ENCODE measurements at regions not wholly inside any gene's neighbourhood (a gene's known extent, or its start where the extent isn't known, plus 50 kb on each side); places are given as distances from the start of the nearest gene placed in this dataset.

DNA sequence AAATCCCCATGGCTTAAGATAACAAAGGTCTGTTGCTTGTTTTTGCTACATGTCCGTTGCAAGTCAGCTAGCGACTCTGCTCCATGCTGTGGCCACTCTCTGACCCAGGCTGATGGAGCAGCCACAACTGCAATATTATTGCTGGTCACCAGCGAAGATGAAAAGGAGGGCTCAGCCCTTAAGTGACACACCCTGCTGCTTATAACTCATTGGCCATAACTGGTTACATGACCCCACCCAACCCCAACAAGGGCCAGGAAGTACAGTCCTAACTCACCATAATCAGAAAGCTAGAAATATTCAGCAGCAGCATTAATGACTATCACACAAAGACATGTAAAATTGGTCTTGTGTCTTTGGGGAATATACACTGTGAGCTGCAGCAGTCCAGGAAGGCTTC is 224.3 kb downstream of the SOX9 start:
- no peak for DNase-seq (ENCODE audit: low spot score)
- Histone ChIP-seq H3K27ac (no peak overlapping the region), H3K4me3 (no peak overlapping the region), H2AFZ (no peak overlapping the region), H3K79me2 (no peaks in the 10 kb centered on the region), H3K27me3 (no peaks in the 10 kb centered on the region), H3K36me3 (replicated peaks; ENCODE audit: insufficient read depth, low read depth) (no peaks in the 10 kb centered on the region), H3K9me3 (ENCODE audit: low read depth) (no peaks in the 10 kb centered on the region), H3K4me1 (ENCODE audit: insufficient read depth) (peaks cover 8% of the 10 kb centered on the region), H4K20me1 (ENCODE audit: insufficient read depth, poor library complexity, severe bottlenecking) (no peaks in the 10 kb centered on the region), H3K9me2 (replicated peaks; ENCODE audit: insufficient read depth) (no peaks in the 10 kb centered on the region), H3K4me2 (no peak overlapping the region)
- 71% methylated on average over 3 of the region's 3 CpGs for WGBS (ENCODE audit: low lambda C conversion rate, missing lambda C conversion rate)
- TF ChIP-seq CTCF (IDR thresholded peaks at IDR 0.05; ENCODE audit: poor library complexity) = no peak
- no peak for TF ChIP-seq EZH2phosphoT487 (IDR thresholded peaks at IDR 0.05; ENCODE audit: low read depth, severe bottlenecking, unreplicated experiment)
- TF ChIP-seq EZH2 (IDR thresholded peaks at IDR 0.05; ENCODE audit: borderline replicate concordance) = no peak

DNA sequence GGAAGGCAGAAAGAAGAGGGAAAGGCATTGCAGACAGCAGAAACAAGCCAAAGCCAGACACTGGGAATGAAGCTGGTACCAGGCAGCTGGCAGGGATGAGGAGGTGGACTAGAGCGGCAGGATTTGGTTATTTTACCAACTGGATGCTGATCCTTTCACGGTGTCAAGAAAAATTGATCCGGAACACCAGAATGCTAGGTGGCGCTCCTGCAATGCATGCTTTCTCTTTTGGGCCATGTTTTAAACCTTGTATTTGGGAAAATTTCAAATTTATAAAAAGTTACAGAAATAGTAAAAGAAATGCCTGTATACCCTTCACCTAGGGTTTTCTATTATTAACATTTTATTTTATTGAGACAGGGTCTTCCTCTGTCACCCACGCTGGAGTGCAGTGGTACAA is 224.7 kb downstream of the SOX9 start:
- no peaks in the 10 kb centered on the region for H3K9me3 ChIP-seq (ENCODE audit: low read depth)
- H3K27me3 ChIP-seq = no peaks in the 10 kb centered on the region
- 89% methylated on average over 5 of the region's 5 CpGs for WGBS (ENCODE audit: low lambda C conversion rate, missing lambda C conversion rate)
- TF ChIP-seq CTCF (IDR thresholded peaks at IDR 0.05; ENCODE audit: poor library complexity) (no peak), EZH2 (IDR thresholded peaks at IDR 0.05; ENCODE audit: borderline replicate concordance) (no peak), EZH2phosphoT487 (IDR thresholded peaks at IDR 0.05; ENCODE audit: low read depth, severe bottlenecking, unreplicated experiment) (no peak)
- DNase-seq (ENCODE audit: low spot score) = no peak
- H2AFZ ChIP-seq = no peak overlapping the region
- H3K4me3 ChIP-seq = no peak overlapping the region
- H3K79me2 ChIP-seq = no peaks in the 10 kb centered on the region
- H3K9me2 ChIP-seq (replicated peaks; ENCODE audit: insufficient read depth) = no peaks in the 10 kb centered on the region
- H4K20me1 ChIP-seq (ENCODE audit: insufficient read depth, poor library complexity, severe bottlenecking) = no peaks in the 10 kb centered on the region
- no peaks in the 10 kb centered on the region for H3K36me3 ChIP-seq (replicated peaks; ENCODE audit: insufficient read depth, low read depth)
- H3K4me2 ChIP-seq = no peak overlapping the region
- no peak overlapping the region for H3K27ac ChIP-seq
- H3K4me1 ChIP-seq (ENCODE audit: insufficient read depth) = peaks cover 8% of the 10 kb centered on the region

DNA sequence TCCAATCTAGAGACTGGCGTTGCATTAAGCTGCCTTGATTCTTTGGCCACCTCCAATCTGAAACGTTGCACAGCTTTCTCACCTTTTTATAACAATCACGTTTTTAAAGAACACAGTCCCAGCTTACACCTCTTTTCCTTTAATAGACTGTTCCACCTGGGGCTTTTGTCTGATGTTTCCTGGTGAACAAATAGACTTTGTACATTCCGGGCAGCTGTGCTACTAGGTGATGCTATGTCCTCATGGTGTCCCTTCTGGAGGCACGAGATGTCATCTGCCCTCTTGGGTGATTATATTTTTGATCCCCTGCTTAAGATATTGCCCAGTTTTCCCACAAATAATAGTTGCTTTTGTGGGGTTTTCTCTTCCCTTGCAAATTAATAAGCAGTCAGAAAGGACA is 225.5 kb downstream of the SOX9 start:
- no peaks in the 10 kb centered on the region for H3K9me2 ChIP-seq (replicated peaks; ENCODE audit: insufficient read depth)
- no peak overlapping the region for H3K27ac ChIP-seq
- peaks cover 8% of the 10 kb centered on the region for H3K4me1 ChIP-seq (ENCODE audit: insufficient read depth)
- no peak overlapping the region for H3K4me3 ChIP-seq
- H3K9me3 ChIP-seq (ENCODE audit: low read depth) = no peaks in the 10 kb centered on the region
- no peak overlapping the region for H2AFZ ChIP-seq
- DNase-seq (ENCODE audit: low spot score) = no peak
- WGBS (ENCODE audit: low lambda C conversion rate, missing lambda C conversion rate) = 83% methylated on average over 5 of the region's 5 CpGs
- TF ChIP-seq EZH2 (IDR thresholded peaks at IDR 0.05; ENCODE audit: borderline replicate concordance) (no peak), EZH2phosphoT487 (IDR thresholded peaks at IDR 0.05; ENCODE audit: low read depth, severe bottlenecking, unreplicated experiment) (no peak), CTCF (IDR thresholded peaks at IDR 0.05; ENCODE audit: poor library complexity) (no peak)
- no peak overlapping the region for H3K4me2 ChIP-seq
- H3K27me3 ChIP-seq = no peaks in the 10 kb centered on the region
- no peaks in the 10 kb centered on the region for H3K36me3 ChIP-seq (replicated peaks; ENCODE audit: insufficient read depth, low read depth)
- no peaks in the 10 kb centered on the region for H3K79me2 ChIP-seq
- H4K20me1 ChIP-seq (ENCODE audit: insufficient read depth, poor library complexity, severe bottlenecking) = no peaks in the 10 kb centered on the region

GRCh38 chr17:72349011-72349410 is 228.2 kb downstream of the SOX9 start:
- no peaks in the 10 kb centered on the region for H4K20me1 ChIP-seq (ENCODE audit: insufficient read depth, poor library complexity, severe bottlenecking)
- H3K9me2 ChIP-seq (replicated peaks; ENCODE audit: insufficient read depth) = no peaks in the 10 kb centered on the region
- H2AFZ ChIP-seq = no peak overlapping the region
- no peaks in the 10 kb centered on the region for H3K79me2 ChIP-seq
- no peak overlapping the region for H3K4me2 ChIP-seq
- no peaks in the 10 kb centered on the region for H3K36me3 ChIP-seq (replicated peaks; ENCODE audit: insufficient read depth, low read depth)
- H3K4me1 ChIP-seq (ENCODE audit: insufficient read depth) = peaks cover 17% of the 10 kb centered on the region
- H3K27me3 ChIP-seq = no peaks in the 10 kb centered on the region
- H3K4me3 ChIP-seq = no peak overlapping the region
- H3K9me3 ChIP-seq (ENCODE audit: low read depth) = no peaks in the 10 kb centered on the region
- no peak overlapping the region for H3K27ac ChIP-seq
- no peak for DNase-seq (ENCODE audit: low spot score)
- TF ChIP-seq EZH2phosphoT487 (IDR thresholded peaks at IDR 0.05; ENCODE audit: low read depth, severe bottlenecking, unreplicated experiment) (no peak), CTCF (IDR thresholded peaks at IDR 0.05; ENCODE audit: poor library complexity) (no peak), EZH2 (IDR thresholded peaks at IDR 0.05; ENCODE audit: borderline replicate concordance) (no peak)
- WGBS (ENCODE audit: low lambda C conversion rate, missing lambda C conversion rate) = 98% methylated on average over 4 of the region's 4 CpGs
